Esophagus muscularis mucosa (tissue), 4 donors: ENCODE measurements at regions not wholly inside any gene's neighbourhood (a gene's known extent, or its start where the extent isn't known, plus 50 kb on each side); places are given as distances from the start of the nearest gene placed in this dataset.

Experiments
- CTCF ChIP-seq, 3 experiments: fragments of 200-600 bp in 2 of 3; fragments of 450-650 bp in 1 of 3; sonication (generic) in 2 of 3; IDR thresholded peaks; one replicate each; pipeline ENCODE4 v1.5.1; 2017 to 2019; ENCODE audit warnings: antibody characterized with exemption in 3 of 3, mild to moderate bottlenecking in 2 of 3, moderate library complexity in 1 of 3
- EP300 ChIP-seq: sonication (generic); formaldehyde crosslinking; IDR thresholded peaks from one replicate; pipeline ENCODE4 v1.6.1; 2017; ENCODE audit warnings: antibody characterized with exemption
- POLR2A ChIP-seq: fragments of 450-650 bp; IDR thresholded peaks from one replicate; pipeline ENCODE4 v1.6.1; 2017; ENCODE audit warnings: antibody characterized with exemption, moderate library complexity, mild to moderate bottlenecking, low read depth
- POLR2AphosphoS5 ChIP-seq, 2 donors: sonication (generic); formaldehyde crosslinking; IDR thresholded peaks; one replicate each; pipeline ENCODE4 v1.6.1; 2017; ENCODE audit warnings: antibody characterized with exemption in 2 of 2

DNA sequence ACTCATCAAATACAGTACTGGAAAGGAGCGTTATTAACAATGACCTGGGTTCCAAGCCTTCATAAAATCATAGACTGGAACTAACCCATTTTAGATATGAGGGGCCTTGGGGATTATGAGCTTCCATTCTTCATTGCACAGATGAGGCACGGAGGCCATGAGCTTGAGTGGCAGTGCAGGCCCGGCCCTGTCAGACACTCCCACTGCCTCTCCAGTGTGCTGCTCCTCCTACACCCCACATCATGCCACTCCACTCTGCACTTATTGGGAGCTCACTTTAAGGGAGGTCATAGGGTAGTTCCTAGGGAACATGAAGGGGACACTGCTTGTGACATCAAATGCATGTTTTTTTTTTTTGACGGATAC lies 77.9 kb downstream of the TSN start:
- TF ChIP-seq CTCF (IDR thresholded peaks at IDR 0.05) (no peak), EP300 (no peak), POLR2AphosphoS5 (IDR thresholded peaks at IDR 0.05) (no peak), POLR2A (no peak)
